LNCaP clone FGC (cell line): ENCODE measurements at regions not wholly inside any gene's neighbourhood (a gene's known extent, or its start where the extent isn't known, plus 50 kb on each side); places are given as distances from the start of the nearest gene placed in this dataset.

ENCODE experiments used
- DNase-seq: peaks from one replicate; pipeline ENCODE4 v3.0.0-alpha.2; 2011; ENCODE audit warnings: low read depth
- H3K4me3 ChIP-seq: 2 replicates; pipeline ENCODE4 v1.5.1; 2011; ENCODE audit warnings: mild to moderate bottlenecking, low read depth, low read length, control low read depth
- TF ChIP-seq, protein P1 (sequence below): IDR thresholded peaks from 2 replicates; pipeline ENCODE4 v1.5.1; 2012; ENCODE audit warnings: mild to moderate bottlenecking; ENCODE audit not compliant: control insufficient read depth, insufficient read depth; ENCODE audit errors: extremely low read depth

DNA sequence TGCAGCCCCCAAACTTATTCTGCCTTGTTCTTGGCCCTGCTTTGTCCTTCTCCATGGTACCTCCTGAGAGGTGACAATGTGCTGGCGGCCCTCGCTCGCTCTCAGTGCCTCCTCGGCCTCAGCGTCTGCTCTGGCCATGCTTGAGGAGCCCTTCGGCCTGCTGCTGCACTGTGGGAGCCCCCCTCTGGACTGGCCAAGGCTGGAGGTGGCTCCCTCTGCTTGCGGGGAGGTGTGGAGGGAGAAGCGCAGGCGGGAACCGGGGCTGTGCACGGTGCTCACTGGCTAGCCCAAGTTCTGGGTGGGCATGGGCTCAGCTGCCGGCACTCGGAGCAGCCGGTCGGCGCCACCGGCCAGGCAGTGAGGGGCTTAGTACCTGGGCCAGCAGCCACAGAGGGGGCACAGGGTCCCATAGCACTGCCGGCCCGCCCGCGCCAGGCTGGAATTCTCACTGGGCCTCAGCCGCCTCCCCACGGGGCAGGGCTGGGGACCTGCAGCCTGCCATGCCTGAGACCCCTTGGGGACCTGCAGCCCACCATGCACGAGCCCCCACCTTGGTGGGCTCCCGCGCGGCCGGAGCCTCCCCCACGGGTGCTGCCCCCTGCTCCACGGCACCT lies 55.9 kb upstream of the RALGAPA2 start:
- TF ChIP-seq, protein P1, sequence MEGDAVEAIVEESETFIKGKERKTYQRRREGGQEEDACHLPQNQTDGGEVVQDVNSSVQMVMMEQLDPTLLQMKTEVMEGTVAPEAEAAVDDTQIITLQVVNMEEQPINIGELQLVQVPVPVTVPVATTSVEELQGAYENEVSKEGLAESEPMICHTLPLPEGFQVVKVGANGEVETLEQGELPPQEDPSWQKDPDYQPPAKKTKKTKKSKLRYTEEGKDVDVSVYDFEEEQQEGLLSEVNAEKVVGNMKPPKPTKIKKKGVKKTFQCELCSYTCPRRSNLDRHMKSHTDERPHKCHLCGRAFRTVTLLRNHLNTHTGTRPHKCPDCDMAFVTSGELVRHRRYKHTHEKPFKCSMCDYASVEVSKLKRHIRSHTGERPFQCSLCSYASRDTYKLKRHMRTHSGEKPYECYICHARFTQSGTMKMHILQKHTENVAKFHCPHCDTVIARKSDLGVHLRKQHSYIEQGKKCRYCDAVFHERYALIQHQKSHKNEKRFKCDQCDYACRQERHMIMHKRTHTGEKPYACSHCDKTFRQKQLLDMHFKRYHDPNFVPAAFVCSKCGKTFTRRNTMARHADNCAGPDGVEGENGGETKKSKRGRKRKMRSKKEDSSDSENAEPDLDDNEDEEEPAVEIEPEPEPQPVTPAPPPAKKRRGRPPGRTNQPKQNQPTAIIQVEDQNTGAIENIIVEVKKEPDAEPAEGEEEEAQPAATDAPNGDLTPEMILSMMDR = no peak
- DNase-seq = no peak
- no peak overlapping the region for H3K4me3 ChIP-seq

DNA sequence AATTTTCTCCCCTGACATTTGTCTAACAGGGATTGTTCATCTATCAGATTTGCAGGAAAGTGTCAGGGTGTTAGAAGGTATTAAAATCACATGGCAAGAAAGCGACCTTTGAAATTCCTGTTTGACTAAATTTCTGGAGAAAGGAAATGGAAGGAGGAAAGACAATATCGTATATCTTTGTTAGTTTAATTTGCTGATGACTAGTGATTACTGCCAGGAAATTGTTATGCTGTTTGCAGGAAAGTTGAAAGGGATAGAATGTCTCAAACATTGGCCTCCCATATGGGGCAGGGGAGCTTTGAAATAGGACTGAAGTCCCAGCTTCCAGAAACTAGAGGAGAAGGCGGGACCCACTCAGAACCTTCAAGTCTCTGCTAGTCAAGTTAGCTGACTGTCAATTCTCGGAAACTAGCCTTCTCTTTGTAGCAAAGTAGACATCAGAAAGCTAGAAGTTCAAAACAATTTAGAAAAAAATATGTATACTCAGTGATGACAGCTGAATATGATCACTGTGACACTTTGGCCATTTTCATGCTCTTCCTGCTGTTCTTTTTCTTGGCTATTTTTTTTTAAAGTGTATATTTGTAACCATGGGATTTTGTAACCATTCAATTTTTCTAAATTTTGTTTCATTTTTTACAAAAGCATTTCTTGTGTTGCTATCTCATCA lies 53.4 kb upstream of the RALGAPA2 start:
- no peak overlapping the region for H3K4me3 ChIP-seq
- DNase-seq = peak; percentile 38
- TF ChIP-seq, protein P1 = no peak

DNA sequence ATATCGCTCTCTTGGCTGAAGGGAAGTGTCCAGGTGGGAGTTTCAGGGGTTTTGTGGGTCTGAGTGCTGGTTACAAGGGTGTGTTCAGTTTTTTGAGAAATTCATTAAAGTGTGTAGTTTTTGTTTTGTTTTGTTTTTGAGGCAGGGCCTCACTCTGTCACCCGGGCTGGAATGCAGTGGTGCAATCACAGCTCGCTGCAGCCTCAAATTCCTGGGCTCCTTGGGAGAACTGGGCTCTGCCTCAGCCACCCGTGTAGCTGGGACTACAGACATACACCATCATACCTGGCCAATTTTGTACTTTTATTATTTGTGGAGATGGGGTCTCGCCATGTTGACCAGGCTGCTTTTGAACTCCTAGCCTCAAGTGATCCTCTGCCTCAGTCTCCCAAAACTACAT lies 51.2 kb upstream of the RALGAPA2 start:
- TF ChIP-seq, protein P1 = no peak
- no peak for DNase-seq
- no peak overlapping the region for H3K4me3 ChIP-seq
